ENCODE measurements at regions not wholly inside any gene's neighbourhood (a gene's known extent, or its start where the extent isn't known, plus 50 kb on each side); places are given as distances from the start of the nearest gene placed in this dataset.
"Not testable (repeated sequence)": the region's sequence is repeated elsewhere in the genome, so short reads cannot be mapped to it uniquely, and the experiment has no call there.

DNA sequence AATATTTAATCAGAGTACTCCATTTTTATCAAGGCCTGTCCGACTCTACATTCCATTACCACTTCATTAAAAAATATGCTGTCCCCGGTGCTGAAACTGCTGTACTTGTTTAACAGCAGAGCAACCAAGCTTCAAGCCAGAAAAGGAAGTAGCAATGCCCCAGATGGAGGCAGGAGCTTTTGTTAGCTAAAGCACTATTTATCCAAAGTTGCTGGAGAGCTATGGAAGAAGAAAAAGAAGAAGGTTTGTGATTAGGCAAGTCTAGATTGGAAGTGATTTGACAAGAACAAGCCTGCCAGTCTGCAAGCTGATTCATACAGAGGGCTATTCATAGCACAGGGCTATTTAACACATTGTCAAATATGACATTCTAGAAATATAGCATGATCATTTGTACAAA lies 160.9 kb upstream of the SPTLC3 start:
- Histone ChIP-seq H3K9me3 (no peaks in the 10 kb centered on the region), H3K27ac (no peak overlapping the region), H3K27me3 (no peaks in the 10 kb centered on the region), H3K4me1 (no peaks in the 10 kb centered on the region), H3K36me3 (no peaks in the 10 kb centered on the region), H3K4me3 (no peak overlapping the region)
- WGBS, 2 donors: 32 to 44% methylated on average over 2 of the region's 2 CpGs
- TF ChIP-seq POLR2A (IDR thresholded peaks at IDR 0.05): no peak
- no peak for TF ChIP-seq EP300 (IDR thresholded peaks at IDR 0.05)
- TF ChIP-seq, protein P1, sequence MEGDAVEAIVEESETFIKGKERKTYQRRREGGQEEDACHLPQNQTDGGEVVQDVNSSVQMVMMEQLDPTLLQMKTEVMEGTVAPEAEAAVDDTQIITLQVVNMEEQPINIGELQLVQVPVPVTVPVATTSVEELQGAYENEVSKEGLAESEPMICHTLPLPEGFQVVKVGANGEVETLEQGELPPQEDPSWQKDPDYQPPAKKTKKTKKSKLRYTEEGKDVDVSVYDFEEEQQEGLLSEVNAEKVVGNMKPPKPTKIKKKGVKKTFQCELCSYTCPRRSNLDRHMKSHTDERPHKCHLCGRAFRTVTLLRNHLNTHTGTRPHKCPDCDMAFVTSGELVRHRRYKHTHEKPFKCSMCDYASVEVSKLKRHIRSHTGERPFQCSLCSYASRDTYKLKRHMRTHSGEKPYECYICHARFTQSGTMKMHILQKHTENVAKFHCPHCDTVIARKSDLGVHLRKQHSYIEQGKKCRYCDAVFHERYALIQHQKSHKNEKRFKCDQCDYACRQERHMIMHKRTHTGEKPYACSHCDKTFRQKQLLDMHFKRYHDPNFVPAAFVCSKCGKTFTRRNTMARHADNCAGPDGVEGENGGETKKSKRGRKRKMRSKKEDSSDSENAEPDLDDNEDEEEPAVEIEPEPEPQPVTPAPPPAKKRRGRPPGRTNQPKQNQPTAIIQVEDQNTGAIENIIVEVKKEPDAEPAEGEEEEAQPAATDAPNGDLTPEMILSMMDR (IDR thresholded peaks at IDR 0.05): no peak
- no peak for TF ChIP-seq POLR2AphosphoS5 (IDR thresholded peaks at IDR 0.05)
- no peak for ATAC-seq (ENCODE audit: low FRiP score in 2 of 2)
- DNase-seq: no peak

DNA sequence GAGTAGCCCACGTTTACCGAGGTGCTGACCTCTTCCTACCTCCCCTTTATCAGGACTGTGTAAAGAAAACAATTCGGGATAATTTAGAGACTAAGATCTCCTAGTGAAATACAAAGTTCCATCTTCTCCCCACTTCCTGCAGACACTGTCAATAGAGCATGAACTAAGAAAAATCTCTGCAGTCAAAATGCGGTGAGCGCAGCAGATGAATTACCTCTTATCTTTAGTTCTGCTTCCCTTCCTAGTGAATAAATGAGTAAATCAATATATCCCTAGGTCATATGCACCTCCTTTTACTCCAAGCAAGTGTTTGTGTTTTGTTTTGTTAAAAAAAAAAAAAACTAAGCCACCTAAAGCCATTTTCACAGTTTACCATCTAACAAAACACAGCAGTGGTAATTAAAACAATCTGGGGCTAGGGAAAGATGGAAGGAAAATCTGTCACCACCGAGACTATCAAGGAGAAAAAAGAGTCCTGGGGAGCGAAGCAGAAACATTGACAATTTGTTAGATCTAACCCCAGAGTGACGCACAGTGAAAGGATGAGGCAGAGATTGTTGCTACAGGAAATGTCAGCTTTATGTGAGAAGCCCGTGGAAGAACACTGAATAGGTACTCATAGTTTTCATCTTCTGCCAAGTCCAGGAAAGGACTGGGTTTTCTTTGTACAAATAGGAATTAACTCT lies 159.4 kb upstream of the SPTLC3 start:
- Histone ChIP-seq H3K36me3 (no peaks in the 10 kb centered on the region), H3K27me3 (no peaks in the 10 kb centered on the region), H3K9me3 (no peaks in the 10 kb centered on the region), H3K4me1 (no peaks in the 10 kb centered on the region), H3K4me3 (no peak overlapping the region), H3K27ac (no peak overlapping the region)
- no peak for ATAC-seq (ENCODE audit: low FRiP score in 2 of 2)
- TF ChIP-seq EP300 (IDR thresholded peaks at IDR 0.05) (no peak), POLR2A (IDR thresholded peaks at IDR 0.05) (no peak), POLR2AphosphoS5 (IDR thresholded peaks at IDR 0.05) (no peak)
- TF ChIP-seq, protein P1 (IDR thresholded peaks at IDR 0.05): no peak
- DNase-seq: no peak
- WGBS, 2 donors: 35 to 40% methylated on average over 9 of the region's 9 CpGs

DNA sequence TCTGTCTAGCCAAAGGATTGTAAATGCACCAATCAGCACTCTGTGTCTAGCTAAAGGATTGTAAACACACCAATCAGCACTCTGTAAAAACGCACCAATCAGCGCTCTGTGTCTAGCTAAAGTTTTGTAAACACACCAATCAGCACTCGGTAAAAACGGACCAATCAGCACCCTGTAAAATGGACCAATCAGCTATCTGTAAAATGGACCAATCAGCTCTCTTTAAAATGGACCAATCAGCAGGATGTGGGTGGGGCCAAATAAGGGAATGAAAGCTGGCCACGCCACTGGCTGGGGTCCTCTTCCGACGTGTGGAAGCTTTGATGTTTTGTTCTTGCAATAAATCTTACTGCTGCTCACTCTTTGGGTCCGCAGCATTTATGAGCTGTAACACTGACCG lies 151.1 kb upstream of the SPTLC3 start:
- DNase-seq; H3K9me3 ChIP-seq; H3K4me1 ChIP-seq; H3K4me3 ChIP-seq; H3K27ac ChIP-seq; H3K27me3 ChIP-seq; H3K36me3 ChIP-seq; ATAC-seq (ENCODE audit: low FRiP score in 2 of 2): not testable (repeated sequence)
- 83 to 89% methylated on average over 9 of the region's 9 CpGs for WGBS, 2 donors

DNA sequence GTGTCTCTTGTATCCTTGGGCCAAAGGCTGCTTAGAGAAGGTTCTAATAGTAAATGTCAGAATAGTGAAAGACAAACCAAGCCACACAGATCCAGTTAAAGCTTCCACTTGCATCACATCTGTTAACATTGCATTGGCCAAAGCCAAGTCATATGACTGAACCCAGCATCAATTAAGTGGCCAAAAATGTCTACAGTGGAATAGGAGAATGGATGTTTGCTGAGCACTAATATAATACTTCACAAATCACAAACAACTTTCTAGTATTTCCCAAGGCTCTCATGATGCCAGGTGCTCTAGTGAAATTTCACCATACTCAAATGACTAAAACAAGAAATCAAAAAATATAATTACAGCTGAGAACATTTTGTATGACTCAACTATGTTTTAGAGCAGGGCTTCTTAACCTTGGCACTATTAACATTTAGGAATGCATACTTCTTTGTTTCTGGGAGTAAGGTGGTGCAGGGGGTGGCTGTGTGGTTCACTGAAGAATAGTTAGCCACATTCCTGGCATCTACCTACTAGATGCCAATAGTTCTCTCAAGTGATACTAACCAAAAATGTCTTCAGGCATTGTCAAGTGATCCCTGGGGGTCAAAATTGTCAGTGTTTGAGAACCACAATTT lies 148.0 kb upstream of the SPTLC3 start:
- no peaks in the 10 kb centered on the region for H3K36me3 ChIP-seq
- DNase-seq: no peak
- peak overlapping the region in 1 of 4 donors; percentile 4 for H3K27ac ChIP-seq
- H3K9me3 ChIP-seq: no peaks in the 10 kb centered on the region
- peak; percentile 19 to 70 for ATAC-seq (ENCODE audit: low FRiP score in 2 of 2)
- no peak overlapping the region for H3K4me3 ChIP-seq
- TF ChIP-seq POLR2AphosphoS5 (IDR thresholded peaks at IDR 0.05) (no peak), POLR2A (IDR thresholded peaks at IDR 0.05) (no peak)
- H3K4me1 ChIP-seq: no peaks in the 10 kb centered on the region
- H3K27me3 ChIP-seq: no peaks in the 10 kb centered on the region

DNA sequence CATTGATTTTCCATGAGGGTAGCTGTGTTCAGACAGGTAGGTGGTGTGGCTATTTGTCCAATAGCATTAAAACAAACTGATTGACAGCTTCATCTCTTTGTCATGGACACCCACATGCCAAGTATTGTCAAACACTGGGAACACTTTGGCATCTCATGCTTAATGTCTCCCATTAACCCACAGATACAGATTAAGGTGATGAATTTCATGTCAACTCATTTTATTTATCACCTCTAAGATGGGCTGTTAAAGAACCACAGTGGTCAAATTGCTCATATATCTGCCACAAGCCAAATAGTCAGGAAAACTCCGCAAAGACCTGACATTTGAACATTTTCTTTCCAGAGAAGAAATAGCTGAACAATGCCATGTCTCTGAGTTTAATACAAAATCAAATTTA lies 139.1 kb upstream of the SPTLC3 start:
- ATAC-seq (ENCODE audit: low FRiP score in 2 of 2): no peak
- no peaks in the 10 kb centered on the region for H3K4me1 ChIP-seq
- H3K4me3 ChIP-seq: no peak overlapping the region
- no peak for TF ChIP-seq POLR2A (IDR thresholded peaks at IDR 0.05)
- TF ChIP-seq, protein P1 (IDR thresholded peaks at IDR 0.05): no peak
- TF ChIP-seq EP300 (IDR thresholded peaks at IDR 0.05): no peak
- TF ChIP-seq POLR2AphosphoS5 (IDR thresholded peaks at IDR 0.05): no peak
- DNase-seq: no peak
- H3K9me3 ChIP-seq: no peaks in the 10 kb centered on the region
- 91 to 97% methylated on average over 1 of the region's 1 CpG for WGBS, 2 donors
- no peaks in the 10 kb centered on the region for H3K27me3 ChIP-seq
- no peaks in the 10 kb centered on the region for H3K36me3 ChIP-seq
- H3K27ac ChIP-seq: no peak overlapping the region

DNA sequence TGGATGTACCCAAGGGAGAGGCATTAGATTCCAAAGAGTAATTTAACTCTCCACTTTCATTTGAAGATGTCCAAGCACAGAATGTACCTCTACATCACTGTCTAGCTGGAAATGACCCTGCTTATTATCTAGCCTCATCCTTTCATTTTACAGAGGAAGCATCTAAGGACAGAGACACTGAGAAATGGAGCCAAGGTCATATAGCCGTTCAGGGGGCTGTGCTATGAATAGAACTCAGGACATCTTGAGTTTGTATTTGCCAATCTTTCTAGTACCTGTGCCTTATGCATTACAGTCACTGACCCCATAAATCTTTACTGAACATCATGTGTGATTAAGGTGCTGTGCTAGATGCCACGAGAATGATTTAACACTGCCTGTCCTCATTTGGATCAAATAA lies 138.2 kb upstream of the SPTLC3 start:
- no peaks in the 10 kb centered on the region for H3K4me1 ChIP-seq
- H3K27me3 ChIP-seq: no peaks in the 10 kb centered on the region
- ATAC-seq (ENCODE audit: low FRiP score in 2 of 2) (no peak), DNase-seq (no peak)
- H3K27ac ChIP-seq: no peak overlapping the region
- H3K9me3 ChIP-seq: no peaks in the 10 kb centered on the region
- TF ChIP-seq, protein P1 (IDR thresholded peaks at IDR 0.05): no peak
- no peak for TF ChIP-seq POLR2AphosphoS5 (IDR thresholded peaks at IDR 0.05)
- TF ChIP-seq POLR2A (IDR thresholded peaks at IDR 0.05): no peak
- no peak for TF ChIP-seq EP300 (IDR thresholded peaks at IDR 0.05)
- H3K36me3 ChIP-seq: no peaks in the 10 kb centered on the region
- H3K4me3 ChIP-seq: no peak overlapping the region
- 61 to 66% methylated on average over 2 of the region's 2 CpGs for WGBS, 2 donors

All from upper lobe of left lung (tissue), 6 donors.